IMR-90 (cell line): ENCODE measurements at regions not wholly inside any gene's neighbourhood (a gene's known extent, or its start where the extent isn't known, plus 50 kb on each side); places are given as distances from the start of the nearest gene placed in this dataset.

Experiments used
- ATAC-seq: fragments of 200-7000 bp; cut with Tn5 transposase; 2 replicates; pipeline ENCODE4 v1.9.1; 2020; ENCODE audit warnings: low read depth, mild to moderate bottlenecking, moderate library complexity
- BruUV-seq: library from RNA; stranded (reverse); fragments of 400-500 nt; replicated peaks from 2 replicates; lab custom pipeline; 2021; lab: Mats Ljungman, UMichigan
- CTCF ChIA-PET: fragments of 300-600 bp; formaldehyde crosslinking; extraction: SDS; loops from one replicate; lab custom pipeline; 2021; ENCODE audit warnings: antibody characterized with exemption; lab: Yijun Ruan, JAX
- POLR2A ChIA-PET: fragments of 300-600 bp; sonication (Branson Sonifier 250); formaldehyde crosslinking; loops from one replicate; lab custom pipeline; 2022; ENCODE audit warnings: antibody characterized with exemption; ENCODE audit not compliant: unreplicated experiment; lab: Charles Lee
- DNase-seq: peaks from one replicate; pipeline ENCODE4 v3.0.0; 2013
- H2AFZ ChIP-seq: replicated peaks from 2 replicates; pipeline ENCODE3; 2013; ENCODE audit warnings: low read length, mild to moderate bottlenecking; ENCODE audit not compliant: poor library complexity
- H2AK5ac ChIP-seq: 2 replicates; pipeline ENCODE4 v1.6.1; 2013; ENCODE audit warnings: low read depth, low read length, inconsistent platforms
- H2AK9ac ChIP-seq: replicated peaks from 2 replicates; pipeline ENCODE3; 2013; ENCODE audit warnings: mild to moderate bottlenecking, low read depth, low read length, moderate library complexity; ENCODE audit not compliant: poor library complexity
- H2BK120ac ChIP-seq: 2 replicates; pipeline ENCODE4 v1.6.1; 2013; ENCODE audit warnings: low read depth, low read length, inconsistent platforms
- H2BK15ac ChIP-seq: 3 replicates; pipeline ENCODE4 v1.6.1; 2013; ENCODE audit warnings: low read depth, low read length, inconsistent platforms
- H2BK20ac ChIP-seq: 2 replicates; pipeline ENCODE4 v1.6.1; 2013; ENCODE audit warnings: low read depth, mild to moderate bottlenecking, inconsistent platforms, low read length, moderate library complexity
- H2BK5ac ChIP-seq: 2 replicates; pipeline ENCODE4 v1.6.1; 2013; ENCODE audit warnings: mild to moderate bottlenecking, low read depth, low read length, inconsistent platforms; ENCODE audit not compliant: poor library complexity, severe bottlenecking
- H3K14ac ChIP-seq: replicated peaks from 2 replicates; pipeline ENCODE4 v1.6.1; 2013; ENCODE audit warnings: low read depth, low read length, inconsistent platforms
- H3K18ac ChIP-seq: 2 replicates; pipeline ENCODE4 v1.6.1; 2013; ENCODE audit warnings: low read depth, low read length, control low read depth
- H3K23ac ChIP-seq: 2 replicates; pipeline ENCODE4 v1.6.1; 2013; ENCODE audit warnings: low read depth, low read length, inconsistent platforms
- H3K27ac ChIP-seq: 2 replicates; pipeline ENCODE4 v1.5.1; 2013; ENCODE audit warnings: mild to moderate bottlenecking, control low read depth, low read length; ENCODE audit not compliant: insufficient read depth
- H3K27me3 ChIP-seq: 2 replicates; pipeline ENCODE4 v1.6.1; 2013; ENCODE audit warnings: low read length; ENCODE audit not compliant: control insufficient read depth, insufficient read depth
- H3K36me3 ChIP-seq: 2 replicates; pipeline ENCODE4 v1.6.1; 2013; ENCODE audit warnings: low read length, mixed read lengths; ENCODE audit not compliant: control insufficient read depth, insufficient read depth
- H3K4ac ChIP-seq: 2 replicates; pipeline ENCODE4 v1.6.1; 2013; ENCODE audit warnings: low read depth, low read length, inconsistent platforms
- H3K4me1 ChIP-seq: 2 replicates; pipeline ENCODE4 v1.6.1; 2013; ENCODE audit warnings: low read length, mixed read lengths; ENCODE audit not compliant: control insufficient read depth, insufficient read depth
- H3K4me2 ChIP-seq: 2 replicates; pipeline ENCODE4 v1.6.1; 2013; ENCODE audit warnings: low read depth, mild to moderate bottlenecking, control low read depth, low read length, moderate library complexity
- H3K4me3 ChIP-seq: 2 replicates; pipeline ENCODE4 v1.5.1; 2013; ENCODE audit warnings: low read depth, mild to moderate bottlenecking, control low read depth, low read length, moderate library complexity; ENCODE audit not compliant: insufficient read depth
- H3K56ac ChIP-seq: 2 replicates; pipeline ENCODE4 v1.6.1; 2013; ENCODE audit warnings: low read length, inconsistent platforms; ENCODE audit not compliant: insufficient read depth; ENCODE audit errors: extremely low read depth
- H3K79me1 ChIP-seq, 2 experiments: 2 replicates each; pipeline ENCODE4 v1.6.1; 2013; ENCODE audit warnings: low read length in 2 of 2, inconsistent platforms in 1 of 2, low read depth in 1 of 2
- H3K9ac ChIP-seq: 2 replicates; pipeline ENCODE4 v1.6.1; 2013; ENCODE audit warnings: low read depth, low read length, control low read depth
- H3K9me1 ChIP-seq: 2 replicates; pipeline ENCODE4 v1.6.1; 2013; ENCODE audit warnings: low read length, inconsistent platforms; ENCODE audit not compliant: insufficient read depth
- H3K9me3 ChIP-seq: 2 replicates; pipeline ENCODE4 v1.6.1; 2013; ENCODE audit warnings: low read length; ENCODE audit not compliant: control insufficient read depth, insufficient read depth
- H4K20me1 ChIP-seq: 2 replicates; pipeline ENCODE4 v1.6.1; 2013; ENCODE audit warnings: low read length, inconsistent platforms; ENCODE audit not compliant: insufficient read depth
- H4K5ac ChIP-seq: 2 replicates; pipeline ENCODE4 v1.6.1; 2013; ENCODE audit warnings: mild to moderate bottlenecking, low read depth, low read length, control low read depth
- H4K8ac ChIP-seq, 2 experiments: 2 replicates each; pipeline ENCODE4 v1.6.1; 2013; ENCODE audit warnings: low read depth in 2 of 2, low read length in 2 of 2, control low read depth in 1 of 2, inconsistent platforms in 1 of 2
- H4K91ac ChIP-seq: 2 replicates; pipeline ENCODE4 v1.6.1; 2013; ENCODE audit warnings: low read depth, low read length, inconsistent platforms; ENCODE audit not compliant: insufficient read depth
- CEBPB ChIP-seq: IDR thresholded peaks from 2 replicates; pipeline ENCODE4 v1.6.1; 2012; ENCODE audit warnings: low read depth, low read length, improper control_type of control experiment
- CTCF ChIP-seq: conservative IDR thresholded peaks from 2 replicates; pipeline ENCODE4 v1.5.1; 2012; ENCODE audit warnings: mild to moderate bottlenecking, low read depth, low read length, improper control_type of control experiment
- FOS ChIP-seq: fragments of 150-350 bp; IDR thresholded peaks from 2 replicates; pipeline ENCODE4 v1.6.1; 2016; ENCODE audit warnings: low read depth, low read length
- MXI1 ChIP-seq: IDR thresholded peaks from 2 replicates; pipeline ENCODE4 v1.6.1; 2012; ENCODE audit warnings: low read depth, mild to moderate bottlenecking, low read length, moderate library complexity, borderline replicate concordance
- RAD21 ChIP-seq: IDR thresholded peaks from 2 replicates; pipeline ENCODE4 v1.6.1; 2012; ENCODE audit warnings: low read length, improper control_type of control experiment
- RCOR1 ChIP-seq: IDR thresholded peaks from 2 replicates; pipeline ENCODE4 v1.6.1; 2012; ENCODE audit warnings: mild to moderate bottlenecking, low read length, improper control_type of control experiment; ENCODE audit not compliant: insufficient replicate concordance
- RFX5 ChIP-seq: IDR thresholded peaks from 2 replicates; pipeline ENCODE4 v1.8.0; 2012; ENCODE audit warnings: low read depth, mild to moderate bottlenecking, low read length, moderate library complexity
- WGBS, 2 experiments: methylation state at CpG; one replicate each; pipeline versions ENCODE4 v1.1.5 to v1.1.7; 2013; ENCODE audit warnings: missing lambda C conversion rate in 2 of 2; ENCODE audit not compliant: insufficient read length in 1 of 2; ENCODE audit errors: extremely low coverage in 2 of 2; 5-methylcytosine and 5-hydroxymethylcytosine counted together
- dilution Hi-C: fragments of 300-500 bp; cut with HindIII; formaldehyde crosslinking; loops from one replicate; pipeline ENCODE4 v1.14.3; 2018; ENCODE audit warnings: low sequenced_read_pairs; ENCODE audit not compliant: unreplicated experiment
- in situ Hi-C: fragments of 300-500 bp; cut with MboI; formaldehyde crosslinking; loops from 3 replicates; pipeline ENCODE4 v1.14.3; 2019; ENCODE audit warnings: low sequenced_read_pairs, inconsistent platforms, mixed read lengths
- intact Hi-C: fragments of 100-400 bp; cut with micrococcal nuclease; formaldehyde crosslinking; loops from 2 replicates; pipeline ENCODE4 v1.10.0; 2022
- TF ChIP-seq, protein P1 (sequence below): fragments of 150-350 bp; IDR thresholded peaks from 2 replicates; pipeline ENCODE4 v1.6.1; 2017; ENCODE audit warnings: mild to moderate bottlenecking, antibody characterized with exemption, low read length, low read depth

GRCh38 chr3:127044996-127045395 lies 62.1 kb downstream of the PLXNA1 start:
- Histone ChIP-seq H4K91ac (no peak overlapping the region), H3K4ac (no peak overlapping the region), H4K8ac (no peak overlapping the region), H2AK5ac (no peak overlapping the region), H3K56ac (no peak overlapping the region), H3K36me3 (no peaks in the 10 kb centered on the region), H2AFZ (no peak overlapping the region), H3K23ac (no peak overlapping the region), H3K14ac (no peak overlapping the region), H2BK5ac (no peak overlapping the region), H3K9me3 (no peaks in the 10 kb centered on the region; the same call in 1 of the 2 replicates), H4K5ac (no peak overlapping the region), H2BK120ac (no peak overlapping the region), H2AK9ac (no peak overlapping the region), H3K4me3 (no peak overlapping the region), H3K9me1 (no peaks in the 10 kb centered on the region; the same call in 1 of the 2 replicates), H4K20me1 (no peaks in the 10 kb centered on the region), H3K79me1 (no peaks in the 10 kb centered on the region), H3K18ac (no peak overlapping the region), H3K4me2 (no peak overlapping the region), H3K9ac (no peak overlapping the region), H2BK20ac (no peak overlapping the region), H2BK15ac (no peak overlapping the region), H3K4me1 (peaks cover 3% of the 10 kb centered on the region; the same call in 1 of the 2 replicates), H3K27me3 (peaks cover 10% of the 10 kb centered on the region), H3K27ac (no peak overlapping the region)
- 14% methylated on average over 2 of the region's 4 CpGs; no CpG with 5 or more reads in 1 of the 2 experiments for WGBS, 2 experiments
- no TSS peak for BruUV-seq
- ATAC-seq (peak; percentile 49; the same call in 1 of the 2 replicates), DNase-seq (peak; percentile 3)
- ChIA-PET POLR2A (no interaction called here), CTCF (no interaction called here)
- intact Hi-C loops = no loop called here
- in situ Hi-C loops = no loop called here
- TF ChIP-seq CTCF (no peak), RCOR1 (no peak), RAD21 (no peak), RFX5 (no peak), FOS (no peak), MXI1 (no peak), CEBPB (no peak)
- TF ChIP-seq, protein P1, sequence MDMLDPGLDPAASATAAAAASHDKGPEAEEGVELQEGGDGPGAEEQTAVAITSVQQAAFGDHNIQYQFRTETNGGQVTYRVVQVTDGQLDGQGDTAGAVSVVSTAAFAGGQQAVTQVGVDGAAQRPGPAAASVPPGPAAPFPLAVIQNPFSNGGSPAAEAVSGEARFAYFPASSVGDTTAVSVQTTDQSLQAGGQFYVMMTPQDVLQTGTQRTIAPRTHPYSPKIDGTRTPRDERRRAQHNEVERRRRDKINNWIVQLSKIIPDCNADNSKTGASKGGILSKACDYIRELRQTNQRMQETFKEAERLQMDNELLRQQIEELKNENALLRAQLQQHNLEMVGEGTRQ = peak; percentile 77; the same call in 1 of the 2 replicates
- dilution Hi-C loops = no loop called here
